Psoas muscle (tissue), 7 donors: ENCODE measurements at regions not wholly inside any gene's neighbourhood (a gene's known extent, or its start where the extent isn't known, plus 50 kb on each side); places are given as distances from the start of the nearest gene placed in this dataset.

Experiments used
- ATAC-seq, 4 donors: fragments of 200-7000 bp; cut with Tn5 transposase; one replicate each; pipeline ENCODE4 v1.9.1; 2020; ENCODE audit warnings: moderate library complexity in 3 of 4, mild to moderate bottlenecking in 2 of 4
- DNase-seq, 2 donors: peaks; one replicate each; pipeline ENCODE4 v3.0.0-alpha.2; 2020
- H3K27ac ChIP-seq: fragments of 200-600 bp; one replicate; pipeline ENCODE4 v1.8.0; 2022
- H3K27me3 ChIP-seq, 3 donors: fragments of 200-600 bp in 1 of 3; one replicate each; pipeline versions ENCODE4 v1.6.1 to v1.8.0; 2013 to 2022; ENCODE audit warnings: low read length in 2 of 3, mild to moderate bottlenecking in 2 of 3, moderate library complexity in 1 of 3; ENCODE audit not compliant: insufficient read depth in 3 of 3
- H3K36me3 ChIP-seq, 2 donors: fragments of 200-600 bp in 1 of 2; one replicate each; pipeline versions ENCODE4 v1.6.1 to v1.8.0; 2013 to 2022; ENCODE audit warnings: low read depth in 1 of 2, mild to moderate bottlenecking in 1 of 2, moderate library complexity in 1 of 2; ENCODE audit not compliant: insufficient read depth in 1 of 2
- H3K4me1 ChIP-seq: fragments of 200-600 bp; one replicate; pipeline ENCODE4 v1.8.0; 2022
- H3K4me3 ChIP-seq: fragments of 200-600 bp; one replicate; pipeline ENCODE4 v1.8.0; 2022; ENCODE audit warnings: mild to moderate bottlenecking
- H3K9me3 ChIP-seq: fragments of 200-600 bp; one replicate; pipeline ENCODE4 v1.8.0; 2022
- CTCF ChIP-seq: fragments of 200-600 bp; IDR thresholded peaks from one replicate; pipeline ENCODE4 v1.8.0; 2022; ENCODE audit warnings: antibody characterized with exemption
- WGBS, 3 donors: extraction: QIAGEN DNeasy Blood & Tissue Kit; methylation state at CpG; one replicate each; pipeline versions ENCODE4 v1.1.6 to v1.1.7; 2013; 5-methylcytosine and 5-hydroxymethylcytosine counted together
- intact Hi-C, 2 donors: fragments of 100-400 bp; cut with DNase I; formaldehyde crosslinking; loops; one replicate each; pipeline versions ENCODE4 v1.11.0 to v1.14.2; 2022
- donor health status: healthy with polysubstance abuse.
- donor health status: DM: no; HTN: no; CAD: no; lungs with moderate emphysema.
- donor health status: Bipolar disorder and iron deficiency.
- donor health status: healthy.
- donor health status: DM: yes; HTN: yes; CAD: no.
- donor health status: DM: no; HTN: no; CAD: no.
- donor health status: DM: yes; HTN: yes; CAD: no.

- 38 to 63% (median 46%) methylated on average over 3 of the region's 3 CpGs for WGBS, 3 donors
- H3K4me3 ChIP-seq, result no peak overlapping the region
- TF ChIP-seq CTCF, result no peak
- no peaks in the 10 kb centered on the region for H3K4me1 ChIP-seq
- H3K36me3 ChIP-seq, result no peaks in the 10 kb centered on the region
- H3K9me3 ChIP-seq, result no peaks in the 10 kb centered on the region
- DNase-seq (no peak), ATAC-seq (no peak)
- peaks cover 0 to 9% (median 3%) of the 10 kb centered on the region in 3 donors for H3K27me3 ChIP-seq
- intact Hi-C loops, result no loop called here
- H3K27ac ChIP-seq, result no peak overlapping the region
These were observed 70.2 kb upstream of the ST8SIA2 start for GRCh38 chr15:92323525-92323924.

- Histone ChIP-seq H3K27me3 (peaks cover 0 to 7% (median 4%) of the 10 kb centered on the region in 3 donors), H3K36me3 (no peaks in the 10 kb centered on the region), H3K27ac (no peak overlapping the region), H3K4me1 (no peaks in the 10 kb centered on the region), H3K9me3 (no peaks in the 10 kb centered on the region), H3K4me3 (no peak overlapping the region)
- DNase-seq, result no peak
- no peak for ATAC-seq
- WGBS, 3 donors, result 51 to 54% (median 52%) methylated on average over 8 of the region's 8 CpGs
- TF ChIP-seq CTCF, result no peak
- intact Hi-C loops, result no loop called here
These were observed 69.3 kb upstream of the ST8SIA2 start for GRCh38 chr15:92324101-92324963.

- Histone ChIP-seq H3K27me3 (peaks cover 0 to 6% (median 3%) of the 10 kb centered on the region in 3 donors), H3K4me1 (no peaks in the 10 kb centered on the region), H3K9me3 (no peaks in the 10 kb centered on the region), H3K27ac (no peak overlapping the region), H3K4me3 (no peak overlapping the region), H3K36me3 (no peaks in the 10 kb centered on the region)
- 59 to 71% (median 62%) methylated on average over 6 of the region's 6 CpGs for WGBS, 3 donors
- DNase-seq, result no peak
- no peak for ATAC-seq
- TF ChIP-seq CTCF, result no peak
- intact Hi-C loops, result no loop called here
These were observed 67.4 kb upstream of the ST8SIA2 start for GRCh38 chr15:92326236-92326635.

- DNase-seq (no peak), ATAC-seq (no peak)
- H3K9me3 ChIP-seq, result no peaks in the 10 kb centered on the region
- 77 to 79% (median 79%) methylated on average over 4 of the region's 4 CpGs for WGBS, 3 donors
- no peak overlapping the region for H3K27ac ChIP-seq
- peaks cover 0 to 6% (median 3%) of the 10 kb centered on the region in 3 donors for H3K27me3 ChIP-seq
- no peak for TF ChIP-seq CTCF
- H3K4me3 ChIP-seq, result no peak overlapping the region
- intact Hi-C loops, result no loop called here
- no peaks in the 10 kb centered on the region for H3K4me1 ChIP-seq
- H3K36me3 ChIP-seq, result no peaks in the 10 kb centered on the region
These were observed 66.6 kb upstream of the ST8SIA2 start for GRCh38 chr15:92327033-92327432.
